ENCODE measurements at regions not wholly inside any gene's neighbourhood (a gene's known extent, or its start where the extent isn't known, plus 50 kb on each side); places are given as distances from the start of the nearest gene placed in this dataset.

DNA sequence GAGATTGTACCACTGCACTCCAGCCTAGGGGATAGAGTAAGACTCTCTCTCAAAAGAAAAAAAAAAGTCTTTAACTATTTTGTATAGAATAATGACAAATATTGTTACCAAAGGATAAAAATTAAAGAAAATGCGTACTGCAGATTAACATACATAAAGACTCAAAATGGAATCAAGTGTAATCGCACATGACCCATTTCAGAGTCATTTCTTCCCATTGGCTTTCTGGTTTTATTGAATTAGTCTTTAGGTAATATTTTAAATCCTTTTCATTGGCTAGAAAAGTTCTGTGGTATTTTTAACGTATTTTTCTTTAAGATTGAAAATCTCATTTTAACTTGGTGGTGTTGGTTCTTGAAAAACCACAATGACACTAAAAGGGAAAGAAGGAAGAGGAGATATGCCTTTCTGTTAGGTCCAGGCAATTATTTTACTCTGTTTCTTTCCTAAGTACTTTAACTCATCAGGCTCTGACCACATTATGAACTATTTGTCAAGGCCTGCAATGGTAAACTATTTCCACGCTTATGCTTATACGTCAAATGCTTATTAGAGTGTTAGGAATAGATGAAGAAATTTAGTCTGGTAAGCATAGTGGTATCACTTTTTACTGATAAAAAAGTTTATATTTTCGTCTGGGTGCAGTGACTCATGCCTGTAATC lies 52.3 kb downstream of the PLEKHG1 start:
- no peak for ATAC-seq
- WGBS, 2 donors (ENCODE audit: low coverage in 1 of 2), result 80 to 93% methylated on average over 6 of the region's 6 CpGs

GRCh38 chr6:150652848-150653613 lies 53.3 kb downstream of the PLEKHG1 start:
- Histone ChIP-seq H3K4me1 (no peaks in the 10 kb centered on the region), H3K4me3 (no peak overlapping the region), H3K9me3 (no peaks in the 10 kb centered on the region), H3K27me3 (no peaks in the 10 kb centered on the region), H3K36me3 (no peaks in the 10 kb centered on the region), H3K27ac (no peak overlapping the region)
- no peak for ATAC-seq
- 79 to 88% methylated on average over 2 to 5 of the region's 7 CpGs for WGBS, 2 donors (ENCODE audit: low coverage in 1 of 2)
- TF ChIP-seq POLR2AphosphoS5 (IDR thresholded peaks at IDR 0.05) (no peak), POLR2A (IDR thresholded peaks at IDR 0.05) (no peak), EP300 (IDR thresholded peaks at IDR 0.05) (no peak)

More for the DNA sequence above, 52.3 kb downstream of the PLEKHG1 start:
- Histone ChIP-seq H3K4me3 (no peak overlapping the region), H3K36me3 (no peaks in the 10 kb centered on the region), H3K4me1 (no peaks in the 10 kb centered on the region), H3K27ac (no peak overlapping the region), H3K27me3 (no peaks in the 10 kb centered on the region), H3K9me3 (no peaks in the 10 kb centered on the region)
- no peak for TF ChIP-seq POLR2A (IDR thresholded peaks at IDR 0.05)
- TF ChIP-seq, protein P1, sequence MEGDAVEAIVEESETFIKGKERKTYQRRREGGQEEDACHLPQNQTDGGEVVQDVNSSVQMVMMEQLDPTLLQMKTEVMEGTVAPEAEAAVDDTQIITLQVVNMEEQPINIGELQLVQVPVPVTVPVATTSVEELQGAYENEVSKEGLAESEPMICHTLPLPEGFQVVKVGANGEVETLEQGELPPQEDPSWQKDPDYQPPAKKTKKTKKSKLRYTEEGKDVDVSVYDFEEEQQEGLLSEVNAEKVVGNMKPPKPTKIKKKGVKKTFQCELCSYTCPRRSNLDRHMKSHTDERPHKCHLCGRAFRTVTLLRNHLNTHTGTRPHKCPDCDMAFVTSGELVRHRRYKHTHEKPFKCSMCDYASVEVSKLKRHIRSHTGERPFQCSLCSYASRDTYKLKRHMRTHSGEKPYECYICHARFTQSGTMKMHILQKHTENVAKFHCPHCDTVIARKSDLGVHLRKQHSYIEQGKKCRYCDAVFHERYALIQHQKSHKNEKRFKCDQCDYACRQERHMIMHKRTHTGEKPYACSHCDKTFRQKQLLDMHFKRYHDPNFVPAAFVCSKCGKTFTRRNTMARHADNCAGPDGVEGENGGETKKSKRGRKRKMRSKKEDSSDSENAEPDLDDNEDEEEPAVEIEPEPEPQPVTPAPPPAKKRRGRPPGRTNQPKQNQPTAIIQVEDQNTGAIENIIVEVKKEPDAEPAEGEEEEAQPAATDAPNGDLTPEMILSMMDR (IDR thresholded peaks at IDR 0.05), result no peak
- TF ChIP-seq EP300 (IDR thresholded peaks at IDR 0.05), result no peak
- no peak for TF ChIP-seq POLR2AphosphoS5 (IDR thresholded peaks at IDR 0.05)

DNA sequence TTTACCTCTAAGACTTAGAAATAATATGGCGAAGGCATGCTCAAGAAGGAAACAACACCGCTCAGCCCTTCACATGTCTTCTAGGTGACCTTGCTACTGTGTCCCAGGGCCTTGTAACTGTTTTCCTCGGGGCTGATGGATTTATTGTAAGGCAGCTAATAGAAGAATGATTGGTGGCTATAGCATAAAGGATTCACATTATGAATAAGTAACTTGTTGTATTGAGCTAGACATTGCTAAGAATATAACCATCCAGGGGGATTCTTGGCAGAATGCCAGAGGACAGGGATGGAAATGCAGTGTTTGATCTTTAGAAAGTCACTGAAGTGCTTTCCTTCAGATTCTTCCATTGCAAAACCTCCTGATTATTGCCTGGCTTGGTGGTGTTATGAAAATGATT lies 54.9 kb downstream of the PLEKHG1 start:
- no peak overlapping the region for H3K4me3 ChIP-seq

DNA sequence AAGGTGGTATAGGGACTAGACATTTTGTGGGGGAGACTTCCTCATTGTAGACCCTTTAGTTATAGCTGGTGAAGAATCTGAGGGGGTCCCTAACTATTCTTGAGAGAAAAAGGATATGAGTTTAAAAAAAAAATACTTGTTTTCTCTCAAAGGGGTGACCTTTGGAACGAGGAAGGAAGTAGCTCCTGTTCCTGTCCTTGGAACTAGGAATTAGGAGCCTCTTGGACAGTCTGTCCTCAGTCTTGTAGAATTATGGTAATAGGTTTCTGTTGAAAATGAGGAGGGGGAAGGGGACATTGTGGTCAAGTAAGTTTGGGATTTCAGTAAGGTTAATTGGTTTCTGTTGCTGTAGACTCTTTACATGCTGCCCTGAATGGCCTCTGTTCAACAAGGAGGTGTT lies 56.5 kb downstream of the PLEKHG1 start:
- WGBS, 2 donors (ENCODE audit: low coverage in 1 of 2), result 71 to 79% methylated on average over 1 of the region's 1 CpG
- H3K9me3 ChIP-seq, result no peaks in the 10 kb centered on the region
- H3K36me3 ChIP-seq, result no peaks in the 10 kb centered on the region
- ATAC-seq, result no peak
- no peaks in the 10 kb centered on the region for H3K4me1 ChIP-seq
- H3K4me3 ChIP-seq, result no peak overlapping the region
- no peak overlapping the region for H3K27ac ChIP-seq
- no peaks in the 10 kb centered on the region for H3K27me3 ChIP-seq
- TF ChIP-seq, protein P1 (IDR thresholded peaks at IDR 0.05), result no peak
- TF ChIP-seq POLR2A (IDR thresholded peaks at IDR 0.05) (no peak), POLR2AphosphoS5 (IDR thresholded peaks at IDR 0.05) (no peak), EP300 (IDR thresholded peaks at IDR 0.05) (no peak)

More for the DNA sequence above, 54.9 kb downstream of the PLEKHG1 start:
- Histone ChIP-seq H3K36me3 (no peaks in the 10 kb centered on the region), H3K9me3 (no peaks in the 10 kb centered on the region), H3K27ac (no peak overlapping the region), H3K4me1 (no peaks in the 10 kb centered on the region), H3K27me3 (no peaks in the 10 kb centered on the region)
- ATAC-seq, result no peak
- whole genome bisulfite sequencing, 2 donors (ENCODE audit: low coverage in 1 of 2), result 76 to 95% methylated on average over 3 of the region's 3 CpGs
- no peak for TF ChIP-seq POLR2AphosphoS5 (IDR thresholded peaks at IDR 0.05)
- TF ChIP-seq POLR2A (IDR thresholded peaks at IDR 0.05), result no peak
- TF ChIP-seq, protein P1 (IDR thresholded peaks at IDR 0.05), result no peak
- no peak for TF ChIP-seq EP300 (IDR thresholded peaks at IDR 0.05)

DNA sequence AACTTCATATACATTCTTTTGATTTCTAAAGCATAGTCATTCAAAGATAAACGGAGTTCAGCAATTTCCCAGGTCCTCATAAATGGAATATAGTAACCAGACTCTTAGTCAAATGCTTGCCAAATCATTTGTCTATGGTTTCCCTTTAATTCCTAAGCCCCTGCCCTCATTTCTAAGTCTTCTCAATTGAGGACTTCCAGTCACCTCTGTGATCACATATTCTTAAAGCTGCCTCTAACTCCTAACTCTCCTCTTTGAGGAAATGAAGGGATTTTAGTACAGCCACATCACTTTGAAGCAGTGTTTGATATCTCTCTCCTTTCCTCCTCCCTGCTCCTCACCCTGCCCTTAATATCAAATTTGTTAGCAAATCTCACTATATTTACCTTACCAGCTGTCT lies 58.7 kb downstream of the PLEKHG1 start:
- Histone ChIP-seq H3K36me3 (no peaks in the 10 kb centered on the region), H3K9me3 (no peaks in the 10 kb centered on the region), H3K4me3 (no peak overlapping the region), H3K27ac (no peak overlapping the region), H3K27me3 (no peaks in the 10 kb centered on the region), H3K4me1 (no peaks in the 10 kb centered on the region)
- no peak for ATAC-seq
- WGBS, 2 donors (ENCODE audit: low coverage in 1 of 2), result 83 to 85% methylated on average over 1 of the region's 1 CpG
- TF ChIP-seq POLR2AphosphoS5 (IDR thresholded peaks at IDR 0.05) (no peak), EP300 (IDR thresholded peaks at IDR 0.05) (no peak), POLR2A (IDR thresholded peaks at IDR 0.05) (no peak)
- TF ChIP-seq, protein P1 (IDR thresholded peaks at IDR 0.05), result no peak

All from gastroesophageal sphincter (tissue), 4 donors.